CD4-positive, alpha-beta memory T cell (primary cell): ENCODE measurements at regions not wholly inside any gene's neighbourhood (a gene's known extent, or its start where the extent isn't known, plus 50 kb on each side); places are given as distances from the start of the nearest gene placed in this dataset.

Experiments used
- CTCF ChIA-PET: fragments of 350-600 bp; sonication (Branson Sonifier 250); formaldehyde crosslinking; loops from one replicate; lab custom pipeline; 2021; ENCODE audit warnings: inconsistent platforms; ENCODE audit not compliant: partially characterized antibody; lab: Charles Lee
- POLR2A ChIA-PET: fragments of 350-600 bp; sonication (Branson Sonifier 250); formaldehyde crosslinking; loops from one replicate; lab custom pipeline; 2021; ENCODE audit not compliant: partially characterized antibody; lab: Charles Lee
- DNase-seq, 5 donors: peaks; one replicate each; pipeline versions ENCODE4 v3.0.0 to v3.0.0-alpha.2; 2020 to 2022; ENCODE audit warnings: mixed read lengths in 1 of 5
- H3K27ac ChIP-seq: one replicate; pipeline ENCODE4 v1.7.0; 2013; ENCODE audit warnings: low read depth, low read length
- H3K27me3 ChIP-seq: 2 replicates; pipeline ENCODE4 v1.7.0; 2013; ENCODE audit warnings: mild to moderate bottlenecking, low read length, moderate library complexity; ENCODE audit not compliant: insufficient read depth
- H3K36me3 ChIP-seq: 2 replicates; pipeline ENCODE4 v1.7.0; 2013; ENCODE audit warnings: mild to moderate bottlenecking, low read length, moderate library complexity; ENCODE audit not compliant: insufficient read depth
- H3K4me1 ChIP-seq: 2 replicates; pipeline ENCODE4 v1.7.0; 2013; ENCODE audit warnings: mild to moderate bottlenecking, low read length, moderate library complexity; ENCODE audit not compliant: insufficient read depth
- H3K4me3 ChIP-seq, 2 donors: one replicate each; pipeline ENCODE4 v1.7.0; 2013; ENCODE audit warnings: low read length in 2 of 2, mild to moderate bottlenecking in 1 of 2
- H3K9me3 ChIP-seq, 2 donors: one replicate each; pipeline ENCODE4 v1.7.0; 2013; ENCODE audit warnings: low read length in 2 of 2, control low read depth in 1 of 2; ENCODE audit not compliant: control insufficient read depth in 1 of 2
- H3K27ac Mint-ChIP-seq, 7 donors: one replicate each; pipeline ENCODE4 v1.8.0; 2020 to 2021; ENCODE audit warnings: mixed read lengths in 7 of 7, mild to moderate bottlenecking in 6 of 7, inconsistent platforms in 3 of 7, moderate library complexity in 3 of 7
- H3K27me3 Mint-ChIP-seq, 2 donors: one replicate each; pipeline ENCODE4 v1.8.0; 2020 to 2021; ENCODE audit warnings: mixed read lengths in 2 of 2
- H3K36me3 Mint-ChIP-seq, 2 donors: one replicate each; pipeline ENCODE4 v1.8.0; 2020 to 2021; ENCODE audit warnings: mixed read lengths in 2 of 2, inconsistent platforms in 1 of 2, mild to moderate bottlenecking in 1 of 2
- H3K4me1 Mint-ChIP-seq, 4 donors: one replicate each; pipeline ENCODE4 v1.8.0; 2020 to 2021; ENCODE audit warnings: mixed read lengths in 4 of 4, mild to moderate bottlenecking in 1 of 4
- H3K4me3 Mint-ChIP-seq, 8 donors: one replicate each; pipeline ENCODE4 v1.8.0; 2020 to 2021; ENCODE audit warnings: mixed read lengths in 8 of 8, mild to moderate bottlenecking in 7 of 8, moderate library complexity in 6 of 8, inconsistent platforms in 3 of 8
- H3K9me3 Mint-ChIP-seq, 8 donors: one replicate each; pipeline ENCODE4 v1.8.0; 2020 to 2021; ENCODE audit warnings: mixed read lengths in 8 of 8, mild to moderate bottlenecking in 5 of 8, inconsistent platforms in 3 of 8, moderate library complexity in 1 of 8
- intact Hi-C: fragments of 100-400 bp; cut with micrococcal nuclease; formaldehyde crosslinking; loops from one replicate; pipeline ENCODE4 v1.15.1; 2023

GRCh38 chr11:116647305-116648080 lies 125.3 kb downstream of the BUD13 start:
- DNase-seq: no peak

GRCh38 chr11:116646191-116646590 lies 126.6 kb downstream of the BUD13 start:
- H3K27me3 ChIP-seq: no peaks in the 10 kb centered on the region
- H3K9me3 ChIP-seq: no peaks in the 10 kb centered on the region
- Mint-ChIP-seq H3K4me1 (no peaks in the 10 kb centered on the region), H3K27ac (no peak overlapping the region), H3K9me3 (no peaks in the 10 kb centered on the region), H3K27me3 (peaks cover 5 to 6% of the 10 kb centered on the region in 2 donors), H3K36me3 (no peaks in the 10 kb centered on the region), H3K4me3 (no peak overlapping the region)
- intact Hi-C loops: no loop called here
- H3K4me1 ChIP-seq: no peaks in the 10 kb centered on the region
- H3K36me3 ChIP-seq: no peaks in the 10 kb centered on the region
- H3K4me3 ChIP-seq: no peak overlapping the region
- CTCF ChIA-PET: no interaction called here
- no peak overlapping the region for H3K27ac ChIP-seq
- DNase-seq: no peak
- POLR2A ChIA-PET: no interaction called here

More at GRCh38 chr11:116647305-116648080, 125.3 kb downstream of the BUD13 start:
- no peak overlapping the region for H3K27ac ChIP-seq
- no peaks in the 10 kb centered on the region for H3K9me3 ChIP-seq
- no peak overlapping the region for H3K4me3 Mint-ChIP-seq
- H3K27me3 ChIP-seq: no peaks in the 10 kb centered on the region
- no peak overlapping the region for H3K4me3 ChIP-seq
- H3K9me3 Mint-ChIP-seq: no peaks in the 10 kb centered on the region
- H3K27me3 Mint-ChIP-seq: peaks cover 5 to 6% of the 10 kb centered on the region in 2 donors
- H3K27ac Mint-ChIP-seq: no peak overlapping the region
- H3K36me3 ChIP-seq: no peaks in the 10 kb centered on the region
- ChIA-PET POLR2A (no interaction called here), CTCF (no interaction called here)
- H3K4me1 ChIP-seq: no peaks in the 10 kb centered on the region
- H3K36me3 Mint-ChIP-seq: no peaks in the 10 kb centered on the region
- H3K4me1 Mint-ChIP-seq: peaks cover 0 to 4% (median 0%) of the 10 kb centered on the region in 4 donors
- intact Hi-C loops: no loop called here

GRCh38 chr11:116644941-116645305 lies 127.9 kb downstream of the BUD13 start:
- Histone ChIP-seq H3K4me1 (no peaks in the 10 kb centered on the region), H3K9me3 (no peaks in the 10 kb centered on the region), H3K27me3 (no peaks in the 10 kb centered on the region), H3K36me3 (no peaks in the 10 kb centered on the region), H3K27ac (no peak overlapping the region), H3K4me3 (no peak overlapping the region)
- peaks cover 3 to 5% of the 10 kb centered on the region in 2 donors for H3K27me3 Mint-ChIP-seq
- H3K27ac Mint-ChIP-seq: no peak overlapping the region
- DNase-seq: no peak
- no peaks in the 10 kb centered on the region for H3K9me3 Mint-ChIP-seq
- POLR2A ChIA-PET: no interaction called here
- H3K4me3 Mint-ChIP-seq: no peak overlapping the region
- no peaks in the 10 kb centered on the region for H3K36me3 Mint-ChIP-seq
- CTCF ChIA-PET: no interaction called here
- intact Hi-C loops: no loop called here
- no peaks in the 10 kb centered on the region for H3K4me1 Mint-ChIP-seq

GRCh38 chr11:116644201-116644940 lies 128.4 kb downstream of the BUD13 start:
- H3K36me3 Mint-ChIP-seq: no peaks in the 10 kb centered on the region
- no peaks in the 10 kb centered on the region for H3K27me3 ChIP-seq
- H3K4me3 Mint-ChIP-seq: no peak overlapping the region
- no peaks in the 10 kb centered on the region for H3K9me3 ChIP-seq
- DNase-seq: no peak
- intact Hi-C loops: no loop called here
- H3K36me3 ChIP-seq: no peaks in the 10 kb centered on the region
- POLR2A ChIA-PET: no interaction called here
- H3K4me3 ChIP-seq: no peak overlapping the region
- H3K4me1 Mint-ChIP-seq: no peaks in the 10 kb centered on the region
- H3K27ac ChIP-seq: no peak overlapping the region
- CTCF ChIA-PET: no interaction called here
- H3K9me3 Mint-ChIP-seq: no peaks in the 10 kb centered on the region
- peaks cover 3 to 5% of the 10 kb centered on the region in 2 donors for H3K27me3 Mint-ChIP-seq
- no peak overlapping the region for H3K27ac Mint-ChIP-seq
- no peaks in the 10 kb centered on the region for H3K4me1 ChIP-seq

GRCh38 chr11:116643521-116643920 lies 129.3 kb downstream of the BUD13 start:
- no peaks in the 10 kb centered on the region for H3K36me3 ChIP-seq
- H3K4me3 ChIP-seq: no peak overlapping the region
- Mint-ChIP-seq H3K36me3 (no peaks in the 10 kb centered on the region), H3K27ac (no peak overlapping the region), H3K4me3 (no peak overlapping the region), H3K4me1 (no peaks in the 10 kb centered on the region), H3K27me3 (peaks cover 3 to 5% of the 10 kb centered on the region in 2 donors), H3K9me3 (no peaks in the 10 kb centered on the region)
- H3K27me3 ChIP-seq: no peaks in the 10 kb centered on the region
- intact Hi-C loops: no loop called here
- no peaks in the 10 kb centered on the region for H3K9me3 ChIP-seq
- CTCF ChIA-PET: no interaction called here
- POLR2A ChIA-PET: no interaction called here
- H3K4me1 ChIP-seq: no peaks in the 10 kb centered on the region
- no peak for DNase-seq
- H3K27ac ChIP-seq: no peak overlapping the region

- H3K27ac ChIP-seq: no peak overlapping the region
- no peak overlapping the region for H3K4me3 ChIP-seq
- Mint-ChIP-seq H3K9me3 (no peaks in the 10 kb centered on the region), H3K27ac (no peak overlapping the region), H3K4me3 (no peak overlapping the region), H3K4me1 (no peaks in the 10 kb centered on the region), H3K36me3 (no peaks in the 10 kb centered on the region), H3K27me3 (peaks cover 0 to 5% of the 10 kb centered on the region in 2 donors)
- no peaks in the 10 kb centered on the region for H3K9me3 ChIP-seq
- no peaks in the 10 kb centered on the region for H3K4me1 ChIP-seq
- H3K36me3 ChIP-seq: no peaks in the 10 kb centered on the region
- ChIA-PET CTCF (no interaction called here), POLR2A (no interaction called here)
- H3K27me3 ChIP-seq: no peaks in the 10 kb centered on the region
- no peak for DNase-seq
- intact Hi-C loops: no loop called here
Measured at GRCh38 chr11:116642902-116643301, 129.9 kb downstream of the BUD13 start.

GRCh38 chr11:116642481-116642880 lies 130.3 kb downstream of the BUD13 start:
- no peak overlapping the region for H3K27ac Mint-ChIP-seq
- peaks cover 0 to 5% of the 10 kb centered on the region in 2 donors for H3K27me3 Mint-ChIP-seq
- Histone ChIP-seq H3K4me1 (no peaks in the 10 kb centered on the region), H3K9me3 (no peaks in the 10 kb centered on the region), H3K4me3 (no peak overlapping the region), H3K27me3 (no peaks in the 10 kb centered on the region), H3K27ac (no peak overlapping the region), H3K36me3 (no peaks in the 10 kb centered on the region)
- intact Hi-C loops: no loop called here
- ChIA-PET CTCF (no interaction called here), POLR2A (no interaction called here)
- H3K9me3 Mint-ChIP-seq: no peaks in the 10 kb centered on the region
- DNase-seq: no peak
- no peaks in the 10 kb centered on the region for H3K36me3 Mint-ChIP-seq
- no peak overlapping the region for H3K4me3 Mint-ChIP-seq
- no peaks in the 10 kb centered on the region for H3K4me1 Mint-ChIP-seq
